Spleen (tissue), 7 donors: ENCODE measurements at regions not wholly inside any gene's neighbourhood (a gene's known extent, or its start where the extent isn't known, plus 50 kb on each side); places are given as distances from the start of the nearest gene placed in this dataset.

Experiments used
- POLR2A ChIP-seq, 3 donors: fragments of 450-650 bp; IDR thresholded peaks; one replicate each; pipeline ENCODE4 v1.5.1; 2017; ENCODE audit warnings: antibody characterized with exemption in 3 of 3, mild to moderate bottlenecking in 1 of 3
- POLR2AphosphoS5 ChIP-seq, 3 donors: sonication (generic); formaldehyde crosslinking; IDR thresholded peaks; one replicate each; pipeline ENCODE4 v1.5.1; 2017; ENCODE audit warnings: antibody characterized with exemption in 3 of 3
- TF ChIP-seq, protein P1 (sequence below), 11 experiments: fragments of 200-600 bp in 7 of 11; fragments of 450-650 bp in 4 of 11; sonication (generic) in 4 of 11; IDR thresholded peaks in 8 of 11; conservative IDR thresholded peaks in 3 of 11; 1 replicate in 7 of 11; 2 replicates in 4 of 11; pipeline versions ENCODE4 v1.4.0 to v1.8.0; 2016 to 2021; ENCODE audit warnings: antibody characterized with exemption in 11 of 11, inconsistent platforms in 4 of 11, mild to moderate bottlenecking in 1 of 11
- donor health status: DM: no; HTN: no; CAD: no; lungs with moderate emphysema.
- donor health status: DM: no; HTN: no; CAD: no.
- donor health status: DM: no; HTN: no; CAD: no.

DNA sequence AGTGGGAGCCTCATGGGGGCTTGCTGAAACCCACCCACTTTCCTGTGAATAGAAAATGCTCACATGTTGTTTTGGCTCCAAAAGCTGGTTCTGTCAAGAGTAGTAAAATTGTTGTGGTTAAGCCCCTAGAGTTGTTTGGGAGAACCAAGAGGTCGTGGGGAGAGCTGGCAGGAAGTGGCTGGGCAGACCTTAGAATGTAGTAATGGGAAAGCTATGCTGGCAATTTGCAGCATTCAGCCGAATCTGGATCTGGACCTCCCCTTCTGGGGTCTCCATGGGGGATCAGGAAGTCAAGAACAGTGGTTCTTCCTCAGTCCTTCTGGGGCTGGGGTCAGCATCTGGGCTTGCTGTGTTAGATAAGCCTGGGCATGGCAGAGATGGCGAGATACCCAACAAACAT is 150.6 kb upstream of the TBX3 start:
- TF ChIP-seq, protein P1, sequence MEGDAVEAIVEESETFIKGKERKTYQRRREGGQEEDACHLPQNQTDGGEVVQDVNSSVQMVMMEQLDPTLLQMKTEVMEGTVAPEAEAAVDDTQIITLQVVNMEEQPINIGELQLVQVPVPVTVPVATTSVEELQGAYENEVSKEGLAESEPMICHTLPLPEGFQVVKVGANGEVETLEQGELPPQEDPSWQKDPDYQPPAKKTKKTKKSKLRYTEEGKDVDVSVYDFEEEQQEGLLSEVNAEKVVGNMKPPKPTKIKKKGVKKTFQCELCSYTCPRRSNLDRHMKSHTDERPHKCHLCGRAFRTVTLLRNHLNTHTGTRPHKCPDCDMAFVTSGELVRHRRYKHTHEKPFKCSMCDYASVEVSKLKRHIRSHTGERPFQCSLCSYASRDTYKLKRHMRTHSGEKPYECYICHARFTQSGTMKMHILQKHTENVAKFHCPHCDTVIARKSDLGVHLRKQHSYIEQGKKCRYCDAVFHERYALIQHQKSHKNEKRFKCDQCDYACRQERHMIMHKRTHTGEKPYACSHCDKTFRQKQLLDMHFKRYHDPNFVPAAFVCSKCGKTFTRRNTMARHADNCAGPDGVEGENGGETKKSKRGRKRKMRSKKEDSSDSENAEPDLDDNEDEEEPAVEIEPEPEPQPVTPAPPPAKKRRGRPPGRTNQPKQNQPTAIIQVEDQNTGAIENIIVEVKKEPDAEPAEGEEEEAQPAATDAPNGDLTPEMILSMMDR (IDR thresholded peaks at IDR 0.05 in 8 of 11, conservative IDR thresholded peaks at IDR 0.05 in 3 of 11) = no peak
- TF ChIP-seq POLR2AphosphoS5 (IDR thresholded peaks at IDR 0.05) (no peak), POLR2A (IDR thresholded peaks at IDR 0.05) (no peak)
